22Rv1 (cell line): ENCODE measurements at regions not wholly inside any gene's neighbourhood (a gene's known extent, or its start where the extent isn't known, plus 50 kb on each side); places are given as distances from the start of the nearest gene placed in this dataset.

Source experiments
- H3K27ac ChIP-seq: fragments of 450-650 bp; 2 replicates; pipeline ENCODE4 v1.5.1; 2017
- CTCF ChIP-seq: fragments of 450-650 bp; IDR thresholded peaks from 2 replicates; pipeline ENCODE4 v1.5.1; 2017; ENCODE audit warnings: mild to moderate bottlenecking
- ZFX ChIP-seq: fragments of 450-650 bp; IDR thresholded peaks from 2 replicates; pipeline ENCODE4 v1.6.1; 2017; ENCODE audit warnings: antibody characterized with exemption, borderline replicate concordance

GRCh38 chr14:34266344-34266743 is 195.7 kb downstream of the SPTSSA start:
- TF ChIP-seq CTCF: no peak
- no peak for TF ChIP-seq ZFX

DNA sequence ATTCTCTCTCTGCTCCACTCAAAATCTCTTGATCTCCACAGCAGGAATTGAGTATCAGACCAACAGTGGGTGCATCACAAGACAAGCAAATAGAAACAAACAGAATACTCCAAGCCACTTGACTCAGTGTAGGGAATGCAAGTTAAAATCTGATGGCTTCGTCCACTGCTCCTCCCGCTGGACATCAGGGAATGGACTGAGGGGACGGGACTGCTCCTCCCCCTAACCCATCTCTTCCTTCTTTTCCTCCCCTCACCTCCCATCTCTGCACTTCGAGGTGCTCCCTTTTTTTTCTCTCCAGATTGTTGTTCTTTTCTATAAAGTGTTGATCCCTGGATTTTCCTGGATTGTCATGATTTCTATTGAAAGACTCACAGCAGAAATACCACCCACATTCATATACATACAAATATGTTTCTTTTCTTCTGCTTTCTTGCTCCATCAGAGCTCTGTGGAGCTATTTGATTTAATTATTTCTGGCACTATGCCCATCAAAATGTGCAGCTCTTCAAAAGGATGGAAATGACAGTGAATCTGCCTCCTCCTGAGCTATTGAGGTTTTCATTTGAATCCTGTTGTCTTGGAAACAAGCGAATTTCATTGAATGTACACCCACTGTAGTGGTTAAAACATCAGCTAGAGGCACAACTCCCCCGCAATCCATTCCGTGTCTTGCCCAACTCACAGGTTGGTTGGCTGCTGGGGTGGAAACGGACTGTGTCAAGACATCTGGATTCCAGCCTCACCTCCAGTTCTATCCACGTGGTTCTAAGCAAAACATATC is 199.7 kb downstream of the SPTSSA start:
- no peak for TF ChIP-seq CTCF
- TF ChIP-seq ZFX: no peak
- no peak overlapping the region for H3K27ac ChIP-seq

More at GRCh38 chr14:34266344-34266743, 195.7 kb downstream of the SPTSSA start:
- H3K27ac ChIP-seq: no peak overlapping the region

- TF ChIP-seq CTCF (no peak), ZFX (no peak)
- no peak overlapping the region for H3K27ac ChIP-seq
Measured at GRCh38 chr14:34259996-34260395, 202.0 kb downstream of the SPTSSA start.

DNA sequence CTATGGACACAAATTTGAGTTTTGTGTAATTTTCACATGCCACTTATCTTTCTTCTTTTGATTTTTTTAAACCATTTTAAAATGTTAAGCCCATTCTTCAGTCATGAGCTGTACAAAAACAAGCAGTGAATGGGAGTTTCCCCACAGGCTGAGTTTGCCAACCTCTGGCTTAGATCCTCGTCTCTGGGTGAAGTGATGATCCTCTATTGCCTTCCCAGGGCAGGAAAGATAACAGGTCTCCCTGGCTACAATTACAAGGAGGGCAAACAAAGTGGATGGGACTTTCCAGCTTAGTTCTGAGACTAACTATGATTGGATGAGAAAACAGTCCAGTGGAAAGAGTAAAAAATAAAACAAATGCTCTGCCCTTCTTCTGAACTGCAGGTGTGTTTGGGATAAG is 203.7 kb downstream of the SPTSSA start:
- no peak for TF ChIP-seq CTCF
- no peak for TF ChIP-seq ZFX
- no peak overlapping the region for H3K27ac ChIP-seq

- H3K27ac ChIP-seq: no peak overlapping the region
- TF ChIP-seq ZFX: no peak
- no peak for TF ChIP-seq CTCF
Measured at GRCh38 chr14:34257505-34257904, 204.5 kb downstream of the SPTSSA start.

DNA sequence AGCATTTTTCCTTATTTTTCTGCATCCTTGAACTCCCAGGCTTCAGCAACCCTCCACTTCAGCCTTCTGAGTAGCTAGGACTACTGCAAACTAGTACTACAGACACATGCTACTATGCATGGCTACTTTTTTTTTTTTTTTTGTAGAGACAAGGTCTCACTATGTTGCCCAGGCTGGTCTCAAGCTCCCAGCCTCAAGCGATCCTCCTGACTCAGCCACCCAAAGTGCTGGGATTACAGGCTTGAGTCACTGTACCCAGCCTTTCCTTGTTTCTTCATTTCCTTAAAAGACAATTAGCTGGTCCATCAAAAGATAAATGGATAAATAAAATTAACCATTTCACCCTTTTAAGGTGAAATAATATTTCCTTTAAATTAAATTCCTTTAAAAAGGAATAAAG is 205.8 kb downstream of the SPTSSA start:
- H3K27ac ChIP-seq: no peak overlapping the region
- no peak for TF ChIP-seq ZFX
- TF ChIP-seq CTCF: no peak

DNA sequence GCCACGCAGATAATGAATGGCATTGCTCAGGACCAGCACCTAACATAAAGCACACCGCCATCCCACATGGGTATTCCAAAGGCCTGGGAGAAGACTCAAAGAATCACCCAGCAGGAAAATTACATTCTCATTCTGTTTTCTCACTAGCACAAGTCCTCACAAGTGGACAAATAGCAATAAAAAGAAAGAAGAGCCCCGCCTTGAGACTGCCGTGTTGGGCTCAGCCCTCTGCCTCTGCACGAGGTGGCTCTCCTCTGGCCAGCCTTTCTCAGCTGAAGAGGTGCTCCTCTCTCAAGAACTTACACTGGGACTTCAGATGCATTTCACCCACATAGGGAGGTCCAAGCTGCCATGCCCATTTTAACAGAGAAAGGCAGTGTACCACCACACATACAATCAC is 207.5 kb downstream of the SPTSSA start:
- peak overlapping the region; percentile 11; the same call in 1 of the 2 replicates for H3K27ac ChIP-seq
- no peak for TF ChIP-seq ZFX
- no peak for TF ChIP-seq CTCF
